Kidney (tissue), 13 donors: ENCODE measurements at regions not wholly inside any gene's neighbourhood (a gene's known extent, or its start where the extent isn't known, plus 50 kb on each side); places are given as distances from the start of the nearest gene placed in this dataset.

Experiments
- DNase-seq, 5 donors: peaks; one replicate each; pipeline ENCODE4 v3.0.0-alpha.2; 2013 to 2020
- FAIRE-seq: peaks from 2 replicates; lab custom pipeline; 2012; peaks lifted over from hg19 to GRCh38; lab: Jason Lieb, UNC
- H3K27ac ChIP-seq, 2 donors: one replicate each; pipeline ENCODE4 v1.7.0; 2013; ENCODE audit warnings: low read depth in 2 of 2, low read length in 2 of 2, inconsistent platforms in 1 of 2
- H3K27me3 ChIP-seq: one replicate; pipeline ENCODE4 v1.7.1; 2013; ENCODE audit warnings: low read length, inconsistent platforms; ENCODE audit not compliant: control insufficient read depth, insufficient read depth
- H3K36me3 ChIP-seq, 3 donors: one replicate each; pipeline versions ENCODE4 v1.7.0 to v1.7.1; 2013; ENCODE audit warnings: low read length in 3 of 3, control low read depth in 1 of 3, inconsistent platforms in 1 of 3; ENCODE audit not compliant: insufficient read depth in 3 of 3, control insufficient read depth in 2 of 3
- H3K4me1 ChIP-seq, 3 donors: one replicate each; pipeline versions ENCODE4 v1.7.0 to v1.7.1; 2013; ENCODE audit warnings: low read length in 3 of 3, inconsistent platforms in 1 of 3, low read depth in 1 of 3; ENCODE audit not compliant: control insufficient read depth in 2 of 3, insufficient read depth in 2 of 3
- H3K4me3 ChIP-seq, 3 donors: one replicate each; pipeline versions ENCODE4 v1.7.0 to v1.8.1; 2013; ENCODE audit warnings: low read length in 3 of 3, control low read depth in 1 of 3, inconsistent platforms in 1 of 3
- H3K9ac ChIP-seq, 3 donors: one replicate each; pipeline versions ENCODE4 v1.7.0 to v1.7.1; 2013; ENCODE audit warnings: low read length in 3 of 3, control low read depth in 1 of 3, inconsistent platforms in 1 of 3
- H3K9me3 ChIP-seq, 3 donors: one replicate each; pipeline versions ENCODE4 v1.7.0 to v1.7.1; 2013; ENCODE audit warnings: low read length in 3 of 3, control low read depth in 1 of 3, inconsistent platforms in 1 of 3; ENCODE audit not compliant: control insufficient read depth in 2 of 3, insufficient read depth in 1 of 3
- intact Hi-C: fragments of 100-400 bp; cut with DNase I; formaldehyde crosslinking; loops from one replicate; pipeline ENCODE4 v1.11.1; 2022
- TF ChIP-seq, protein P1 (sequence below): IDR thresholded peaks from 3 replicates; pipeline ENCODE4 v1.5.1; 2012; ENCODE audit warnings: mild to moderate bottlenecking, moderate library complexity, borderline replicate concordance; ENCODE audit not compliant: insufficient read depth; ENCODE audit errors: extremely low read depth
- donor health status: control.
- donor health status: control.
- donor health status: control.
- donor health status: control.
- donor health status: control.
- donor health status: DM: yes; HTN: yes; CAD: no.
- donor health status: Normal renal cell carcinoma (clear cell type).

DNA sequence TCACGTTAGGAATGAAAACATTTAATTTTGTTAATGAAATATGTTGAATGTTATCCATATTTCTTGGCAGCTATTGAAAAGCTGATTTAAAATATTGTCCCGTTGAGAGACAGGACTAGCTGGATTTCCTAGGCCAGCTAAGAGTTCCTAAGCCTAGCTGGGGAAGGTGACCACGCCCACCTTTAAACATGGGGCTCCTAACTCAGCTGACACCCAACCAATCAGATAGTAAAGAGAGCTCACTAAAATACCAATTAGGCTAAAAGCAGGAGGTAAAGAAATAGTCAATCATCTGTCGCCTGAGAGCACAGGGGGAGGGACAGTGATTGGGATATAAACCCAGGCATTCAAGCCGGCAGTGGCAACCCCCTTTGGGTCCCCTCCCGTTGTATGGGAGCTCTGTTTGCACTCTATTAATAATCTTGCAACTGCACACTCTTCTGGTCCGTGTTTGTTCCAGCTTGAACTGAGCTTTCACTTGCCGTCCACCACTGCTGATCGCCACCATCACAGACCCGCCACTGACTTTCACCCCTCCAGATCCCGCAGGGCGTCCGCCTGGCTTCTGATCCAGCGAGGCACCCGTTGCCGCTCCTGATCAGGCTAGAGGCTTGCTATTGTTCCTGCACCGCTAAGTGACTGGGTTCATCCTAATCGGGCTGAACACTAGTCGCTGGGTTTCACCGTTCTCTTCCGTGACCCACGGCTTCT lies 308.9 kb downstream of the GLUD2 start:
- FAIRE-seq = no peak

DNA sequence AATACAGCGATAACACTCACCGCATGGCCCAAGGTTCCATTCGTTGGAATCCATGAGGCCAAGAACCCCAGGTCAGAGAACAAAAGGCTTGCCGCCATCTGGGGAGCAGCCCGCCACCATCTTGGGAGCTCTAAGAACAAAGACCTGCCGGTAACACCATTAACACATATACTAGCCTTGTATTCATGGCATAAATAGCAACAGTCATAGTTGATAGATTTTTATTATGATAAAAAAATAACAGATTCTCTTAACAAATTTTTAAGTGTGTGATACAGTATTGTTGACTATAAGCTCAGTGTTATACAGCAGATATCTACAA lies 309.4 kb downstream of the GLUD2 start:
- Histone ChIP-seq H3K9me3 (no peaks in the 10 kb centered on the region), H3K36me3 (no peaks in the 10 kb centered on the region), H3K4me1 (no peaks in the 10 kb centered on the region), H3K27me3 (no peaks in the 10 kb centered on the region), H3K4me3 (no peak overlapping the region), H3K9ac (no peak overlapping the region), H3K27ac (no peak overlapping the region)
- TF ChIP-seq, protein P1, sequence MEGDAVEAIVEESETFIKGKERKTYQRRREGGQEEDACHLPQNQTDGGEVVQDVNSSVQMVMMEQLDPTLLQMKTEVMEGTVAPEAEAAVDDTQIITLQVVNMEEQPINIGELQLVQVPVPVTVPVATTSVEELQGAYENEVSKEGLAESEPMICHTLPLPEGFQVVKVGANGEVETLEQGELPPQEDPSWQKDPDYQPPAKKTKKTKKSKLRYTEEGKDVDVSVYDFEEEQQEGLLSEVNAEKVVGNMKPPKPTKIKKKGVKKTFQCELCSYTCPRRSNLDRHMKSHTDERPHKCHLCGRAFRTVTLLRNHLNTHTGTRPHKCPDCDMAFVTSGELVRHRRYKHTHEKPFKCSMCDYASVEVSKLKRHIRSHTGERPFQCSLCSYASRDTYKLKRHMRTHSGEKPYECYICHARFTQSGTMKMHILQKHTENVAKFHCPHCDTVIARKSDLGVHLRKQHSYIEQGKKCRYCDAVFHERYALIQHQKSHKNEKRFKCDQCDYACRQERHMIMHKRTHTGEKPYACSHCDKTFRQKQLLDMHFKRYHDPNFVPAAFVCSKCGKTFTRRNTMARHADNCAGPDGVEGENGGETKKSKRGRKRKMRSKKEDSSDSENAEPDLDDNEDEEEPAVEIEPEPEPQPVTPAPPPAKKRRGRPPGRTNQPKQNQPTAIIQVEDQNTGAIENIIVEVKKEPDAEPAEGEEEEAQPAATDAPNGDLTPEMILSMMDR = no peak
- FAIRE-seq = no peak
- no peak for DNase-seq
- intact Hi-C loops = no loop called here

More for the DNA sequence above, 308.9 kb downstream of the GLUD2 start:
- Histone ChIP-seq H3K36me3 (no peaks in the 10 kb centered on the region), H3K27me3 (no peaks in the 10 kb centered on the region), H3K9me3 (no peaks in the 10 kb centered on the region), H3K4me1 (no peaks in the 10 kb centered on the region), H3K9ac (no peak overlapping the region), H3K27ac (no peak overlapping the region), H3K4me3 (no peak overlapping the region)
- intact Hi-C loops = no loop called here
- TF ChIP-seq, protein P1 = no peak
- peak in 1 of 5 donors; percentile 52 for DNase-seq

DNA sequence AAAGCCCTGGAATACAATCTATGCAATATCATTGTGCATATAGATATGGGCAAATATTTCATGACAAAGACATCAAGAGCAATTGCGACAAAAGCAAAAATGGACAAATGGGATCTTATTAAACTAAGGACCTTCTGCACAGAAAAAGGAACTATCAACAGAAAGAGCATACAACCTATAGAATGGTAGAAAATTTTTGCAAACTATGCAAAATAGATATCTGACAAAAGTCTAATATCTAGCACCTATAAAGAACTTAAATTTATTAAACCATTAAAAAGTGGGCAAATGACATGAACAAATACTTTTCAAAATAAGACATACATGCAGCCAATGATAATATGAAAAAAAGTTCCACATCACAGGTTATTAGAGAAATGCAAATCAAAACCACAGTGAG lies 312.9 kb downstream of the GLUD2 start:
- Histone ChIP-seq H3K9ac (no peak overlapping the region), H3K9me3 (no peaks in the 10 kb centered on the region), H3K4me3 (no peak overlapping the region), H3K27ac (no peak overlapping the region), H3K4me1 (no peaks in the 10 kb centered on the region), H3K36me3 (no peaks in the 10 kb centered on the region), H3K27me3 (no peaks in the 10 kb centered on the region)
- intact Hi-C loops = no loop called here
- FAIRE-seq = no peak
- DNase-seq = no peak
- TF ChIP-seq, protein P1 = no peak

DNA sequence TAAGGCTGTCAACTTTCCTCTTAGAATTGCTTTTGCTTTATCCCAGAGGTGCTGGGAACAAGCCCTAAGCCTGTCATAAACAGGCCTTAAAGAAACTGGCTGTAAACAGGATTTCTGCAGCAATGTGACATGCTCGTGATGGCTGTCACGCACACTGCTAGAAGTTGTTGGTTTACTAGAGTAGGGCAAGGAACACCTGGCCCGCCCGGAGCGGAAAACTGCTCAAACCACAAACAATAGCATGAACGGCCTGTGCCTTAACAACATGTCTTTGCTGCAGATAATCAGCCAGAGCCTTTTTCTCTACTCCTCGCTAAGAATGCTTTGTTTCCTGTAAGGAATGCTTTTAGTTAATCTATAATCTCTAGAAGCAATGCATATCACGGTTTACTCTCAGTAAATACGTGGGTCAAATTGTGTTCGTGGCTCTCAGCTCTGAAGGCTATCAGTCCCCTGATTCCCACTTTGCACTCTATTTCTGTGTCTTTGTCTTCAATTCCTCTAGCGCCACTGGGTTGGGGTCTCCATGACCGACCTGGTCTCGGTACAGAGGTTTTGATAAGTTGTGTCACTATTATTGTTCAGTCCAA lies 318.3 kb downstream of the GLUD2 start:
- no peaks in the 10 kb centered on the region for H3K36me3 ChIP-seq
- DNase-seq (peak in 2 of 5 donors; percentile 4 to 6), FAIRE-seq (no peak)
- H3K27me3 ChIP-seq = no peaks in the 10 kb centered on the region
- intact Hi-C loops = no loop called here
- H3K4me3 ChIP-seq = no peak overlapping the region
- TF ChIP-seq, protein P1 = no peak
- no peaks in the 10 kb centered on the region for H3K9me3 ChIP-seq
- no peaks in the 10 kb centered on the region for H3K4me1 ChIP-seq
- no peak overlapping the region for H3K27ac ChIP-seq
- H3K9ac ChIP-seq = no peak overlapping the region
